ENCODE measurements at regions not wholly inside any gene's neighbourhood (a gene's known extent, or its start where the extent isn't known, plus 50 kb on each side); places are given as distances from the start of the nearest gene placed in this dataset.

DNA sequence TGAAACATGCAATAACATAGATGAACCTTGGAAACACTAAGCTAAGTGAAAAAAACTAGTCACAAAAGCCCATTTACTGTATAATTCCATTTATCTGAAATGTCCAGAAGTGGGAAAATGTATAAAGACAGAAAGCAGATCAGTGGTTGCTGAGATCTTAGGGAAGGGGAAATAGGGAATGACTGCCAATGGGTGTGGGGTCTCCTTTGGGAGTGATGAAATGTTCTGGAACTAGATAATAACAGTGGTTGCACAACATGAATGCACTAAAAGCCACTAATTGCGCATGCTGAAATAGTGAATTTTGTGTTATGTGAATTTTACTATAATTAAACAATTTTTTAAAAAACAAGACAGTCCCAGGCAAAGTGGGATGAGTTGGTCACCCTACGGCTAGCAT lies 472.8 kb downstream of the CCDC171 start:
- H3K27ac ChIP-seq (ENCODE audit: low read depth, low read length, poor library complexity, severe bottlenecking): no peak overlapping the region
- ChIA-PET POLR2A (no interaction called here), CTCF (ENCODE audit: unreplicated experiment) (no interaction called here)
- no peak overlapping the region for H3K4me3 ChIP-seq (ENCODE audit: low read depth, low read length, poor library complexity, severe bottlenecking)
- no peaks in the 10 kb centered on the region for H3K4me1 ChIP-seq (ENCODE audit: insufficient read depth, low read length, poor library complexity, severe bottlenecking)
- no peak overlapping the region for H2AFZ ChIP-seq (ENCODE audit: low read length)
- TF ChIP-seq, protein P1, sequence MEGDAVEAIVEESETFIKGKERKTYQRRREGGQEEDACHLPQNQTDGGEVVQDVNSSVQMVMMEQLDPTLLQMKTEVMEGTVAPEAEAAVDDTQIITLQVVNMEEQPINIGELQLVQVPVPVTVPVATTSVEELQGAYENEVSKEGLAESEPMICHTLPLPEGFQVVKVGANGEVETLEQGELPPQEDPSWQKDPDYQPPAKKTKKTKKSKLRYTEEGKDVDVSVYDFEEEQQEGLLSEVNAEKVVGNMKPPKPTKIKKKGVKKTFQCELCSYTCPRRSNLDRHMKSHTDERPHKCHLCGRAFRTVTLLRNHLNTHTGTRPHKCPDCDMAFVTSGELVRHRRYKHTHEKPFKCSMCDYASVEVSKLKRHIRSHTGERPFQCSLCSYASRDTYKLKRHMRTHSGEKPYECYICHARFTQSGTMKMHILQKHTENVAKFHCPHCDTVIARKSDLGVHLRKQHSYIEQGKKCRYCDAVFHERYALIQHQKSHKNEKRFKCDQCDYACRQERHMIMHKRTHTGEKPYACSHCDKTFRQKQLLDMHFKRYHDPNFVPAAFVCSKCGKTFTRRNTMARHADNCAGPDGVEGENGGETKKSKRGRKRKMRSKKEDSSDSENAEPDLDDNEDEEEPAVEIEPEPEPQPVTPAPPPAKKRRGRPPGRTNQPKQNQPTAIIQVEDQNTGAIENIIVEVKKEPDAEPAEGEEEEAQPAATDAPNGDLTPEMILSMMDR (conservative IDR thresholded peaks at IDR 0.05; ENCODE audit: low read length): no peak
- no peak for TF ChIP-seq EZH2phosphoT487 (IDR thresholded peaks at IDR 0.05; ENCODE audit: borderline replicate concordance, low read depth, low read length)
- H3K9me2 ChIP-seq (ENCODE audit: insufficient read depth, low read length): no peaks in the 10 kb centered on the region
- no TSS peak for BruUV-seq (replicated peaks)
- H4K20me1 ChIP-seq (ENCODE audit: insufficient read depth, low read length): no peaks in the 10 kb centered on the region
- H3K9me3 ChIP-seq (ENCODE audit: low read length): no peaks in the 10 kb centered on the region
- no peak overlapping the region for H3K4me2 ChIP-seq (ENCODE audit: low read length)
- H3K36me3 ChIP-seq (ENCODE audit: insufficient read depth, low read length): no peaks in the 10 kb centered on the region
- DNase-seq (ENCODE audit: low spot score): no peak
- intact Hi-C loops (cut with micrococcal nuclease; ENCODE audit: unreplicated experiment): no loop called here
- no peaks in the 10 kb centered on the region for H3K79me2 ChIP-seq (ENCODE audit: insufficient read depth, low read depth, low read length)

DNA sequence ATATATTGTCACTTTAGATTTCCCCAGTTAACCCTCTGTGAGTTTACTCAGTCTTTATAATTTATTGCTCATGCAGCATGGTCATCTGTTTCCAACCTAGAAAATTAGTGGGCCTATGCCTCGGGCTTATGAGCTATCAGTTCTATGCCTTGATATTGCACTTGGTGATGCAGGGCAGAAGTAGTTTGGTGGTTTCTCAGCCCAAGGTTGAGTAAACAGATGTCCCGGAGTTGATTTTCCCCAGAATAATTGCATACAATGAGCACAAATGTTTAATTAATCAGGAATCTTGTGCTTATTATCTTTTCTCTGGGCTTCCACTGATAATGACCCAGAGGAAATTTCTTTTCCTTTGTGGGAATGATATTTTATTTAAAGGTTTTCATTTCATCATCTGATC lies 474.0 kb downstream of the CCDC171 start:
- Histone ChIP-seq H4K20me1 (ENCODE audit: insufficient read depth, low read length) (no peaks in the 10 kb centered on the region), H2AFZ (ENCODE audit: low read length) (no peak overlapping the region), H3K4me3 (ENCODE audit: low read depth, low read length, poor library complexity, severe bottlenecking) (no peak overlapping the region), H3K9me3 (ENCODE audit: low read length) (no peaks in the 10 kb centered on the region), H3K79me2 (ENCODE audit: insufficient read depth, low read depth, low read length) (no peaks in the 10 kb centered on the region), H3K27ac (ENCODE audit: low read depth, low read length, poor library complexity, severe bottlenecking) (no peak overlapping the region), H3K9me2 (ENCODE audit: insufficient read depth, low read length) (no peaks in the 10 kb centered on the region), H3K36me3 (ENCODE audit: insufficient read depth, low read length) (no peaks in the 10 kb centered on the region), H3K4me2 (ENCODE audit: low read length) (no peak overlapping the region), H3K4me1 (ENCODE audit: insufficient read depth, low read length, poor library complexity, severe bottlenecking) (no peaks in the 10 kb centered on the region)
- DNase-seq (ENCODE audit: low spot score): no peak
- no TSS peak for BruUV-seq (replicated peaks)
- CTCF ChIA-PET (ENCODE audit: unreplicated experiment): no interaction called here
- POLR2A ChIA-PET: no interaction called here
- TF ChIP-seq, protein P1 (conservative IDR thresholded peaks at IDR 0.05; ENCODE audit: low read length): no peak
- TF ChIP-seq EZH2phosphoT487 (IDR thresholded peaks at IDR 0.05; ENCODE audit: borderline replicate concordance, low read depth, low read length): no peak
- intact Hi-C loops (cut with micrococcal nuclease; ENCODE audit: unreplicated experiment): no loop called here

DNA sequence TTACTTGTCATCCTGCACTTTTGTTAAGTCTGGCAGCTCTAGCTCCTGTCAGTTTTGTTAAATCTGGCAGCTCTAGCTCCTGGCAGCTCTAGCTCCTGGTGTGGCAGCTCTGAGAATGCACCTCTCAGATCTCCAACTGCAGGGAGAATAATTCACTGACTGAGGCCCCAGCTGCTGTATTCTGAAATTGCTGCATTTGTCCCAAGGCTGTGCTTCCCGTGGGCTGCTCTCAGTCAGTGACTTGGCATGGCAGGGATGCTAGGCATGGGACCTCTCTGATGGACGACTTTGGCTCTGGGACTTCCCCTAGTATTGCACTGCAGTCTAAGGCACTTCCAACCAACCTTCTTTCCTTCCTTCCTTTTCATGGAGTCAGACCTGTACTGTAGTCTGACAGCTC lies 475.7 kb downstream of the CCDC171 start:
- Histone ChIP-seq H2AFZ (ENCODE audit: low read length) (no peak overlapping the region), H3K4me2 (ENCODE audit: low read length) (no peak overlapping the region), H4K20me1 (ENCODE audit: insufficient read depth, low read length) (no peaks in the 10 kb centered on the region), H3K9me3 (ENCODE audit: low read length) (no peaks in the 10 kb centered on the region), H3K36me3 (ENCODE audit: insufficient read depth, low read length) (no peaks in the 10 kb centered on the region), H3K9me2 (ENCODE audit: insufficient read depth, low read length) (no peaks in the 10 kb centered on the region), H3K27ac (ENCODE audit: low read depth, low read length, poor library complexity, severe bottlenecking) (no peak overlapping the region), H3K4me3 (ENCODE audit: low read depth, low read length, poor library complexity, severe bottlenecking) (no peak overlapping the region), H3K79me2 (ENCODE audit: insufficient read depth, low read depth, low read length) (no peaks in the 10 kb centered on the region), H3K4me1 (ENCODE audit: insufficient read depth, low read length, poor library complexity, severe bottlenecking) (no peaks in the 10 kb centered on the region)
- POLR2A ChIA-PET: interaction anchor here (1.5 kb wide), 1 partner anchor 12 kb away, joined by 4 read pairs; no protein-coding TSS in a partner anchor
- TF ChIP-seq EZH2phosphoT487 (IDR thresholded peaks at IDR 0.05; ENCODE audit: borderline replicate concordance, low read depth, low read length): no peak
- TF ChIP-seq, protein P1 (conservative IDR thresholded peaks at IDR 0.05; ENCODE audit: low read length): no peak
- CTCF ChIA-PET (ENCODE audit: unreplicated experiment): no interaction called here
- no peak for DNase-seq (ENCODE audit: low spot score)
- no TSS peak for BruUV-seq (replicated peaks)
- intact Hi-C loops (cut with micrococcal nuclease; ENCODE audit: unreplicated experiment): no loop called here
